ENCODE measurements at regions not wholly inside any gene's neighbourhood (a gene's known extent, or its start where the extent isn't known, plus 50 kb on each side); places are given as distances from the start of the nearest gene placed in this dataset.

DNA sequence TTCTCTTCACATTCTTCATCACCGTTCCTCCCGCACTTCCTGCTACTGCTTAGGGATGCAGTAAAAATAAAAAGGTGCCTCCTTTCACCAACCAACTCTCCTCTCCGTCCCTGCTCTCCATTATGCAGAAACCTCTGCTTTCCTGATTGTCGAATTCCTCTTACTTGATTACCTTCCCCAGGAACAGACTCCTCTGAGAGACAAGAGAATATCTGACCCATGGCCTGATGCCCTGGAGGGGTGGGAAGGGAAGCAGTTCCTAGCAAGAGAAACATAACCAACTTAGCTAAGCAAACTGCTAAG is 80.9 kb downstream of the TRIM29 start:
- H3K4me1 ChIP-seq (ENCODE audit: insufficient read depth, low read length) = no peaks in the 10 kb centered on the region
- no peaks in the 10 kb centered on the region for H3K79me2 ChIP-seq (ENCODE audit: insufficient read depth, low read length)
- H3K9ac ChIP-seq (ENCODE audit: insufficient read depth, low read depth, low read length) = no peak overlapping the region
- intact Hi-C loops (cut with micrococcal nuclease; ENCODE audit: unreplicated experiment) = no loop called here
- no peaks in the 10 kb centered on the region for H3K9me3 ChIP-seq (ENCODE audit: low read length)
- no peak for TF ChIP-seq HNF4G (IDR thresholded peaks at IDR 0.05; ENCODE audit: borderline replicate concordance, low read depth, low read length)
- no peak for TF ChIP-seq HNF4G (CRISPR knock-in tag; IDR thresholded peaks at IDR 0.05; ENCODE audit: borderline replicate concordance, low read depth)
- TF ChIP-seq, protein P1, sequence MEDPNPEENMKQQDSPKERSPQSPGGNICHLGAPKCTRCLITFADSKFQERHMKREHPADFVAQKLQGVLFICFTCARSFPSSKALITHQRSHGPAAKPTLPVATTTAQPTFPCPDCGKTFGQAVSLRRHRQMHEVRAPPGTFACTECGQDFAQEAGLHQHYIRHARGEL (CRISPR knock-in tag; IDR thresholded peaks at IDR 0.05) = no peak
- no peak for TF ChIP-seq NFE2L2 (IDR thresholded peaks at IDR 0.05; ENCODE audit: low read length)
- TF ChIP-seq ZSCAN21 (CRISPR knock-in tag; IDR thresholded peaks at IDR 0.05; ENCODE audit: borderline replicate concordance) = no peak
- no peak for TF ChIP-seq MAF1 (CRISPR knock-in tag; IDR thresholded peaks at IDR 0.05; ENCODE audit: borderline replicate concordance)
- TF ChIP-seq RAD51 (IDR thresholded peaks at IDR 0.05; ENCODE audit: borderline replicate concordance) = no peak
- TF ChIP-seq NFRKB (IDR thresholded peaks at IDR 0.05) = no peak
- TF ChIP-seq AHR (CRISPR knock-in tag; IDR thresholded peaks at IDR 0.05) = no peak
- TF ChIP-seq ZMYM3 (CRISPR knock-in tag; IDR thresholded peaks at IDR 0.05) = no peak
- TF ChIP-seq ZNF253 (CRISPR knock-in tag; IDR thresholded peaks at IDR 0.05; ENCODE audit: borderline replicate concordance) = no peak
- TF ChIP-seq, protein P2, sequence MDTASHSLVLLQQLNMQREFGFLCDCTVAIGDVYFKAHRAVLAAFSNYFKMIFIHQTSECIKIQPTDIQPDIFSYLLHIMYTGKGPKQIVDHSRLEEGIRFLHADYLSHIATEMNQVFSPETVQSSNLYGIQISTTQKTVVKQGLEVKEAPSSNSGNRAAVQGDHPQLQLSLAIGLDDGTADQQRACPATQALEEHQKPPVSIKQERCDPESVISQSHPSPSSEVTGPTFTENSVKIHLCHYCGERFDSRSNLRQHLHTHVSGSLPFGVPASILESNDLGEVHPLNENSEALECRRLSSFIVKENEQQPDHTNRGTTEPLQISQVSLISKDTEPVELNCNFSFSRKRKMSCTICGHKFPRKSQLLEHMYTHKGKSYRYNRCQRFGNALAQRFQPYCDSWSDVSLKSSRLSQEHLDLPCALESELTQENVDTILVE (CRISPR knock-in tag; IDR thresholded peaks at IDR 0.05) = no peak
- no peak for TF ChIP-seq JARID2 (CRISPR knock-in tag; IDR thresholded peaks at IDR 0.05; ENCODE audit: insufficient replicate concordance)
- TF ChIP-seq ARHGAP35 (CRISPR knock-in tag; IDR thresholded peaks at IDR 0.05; ENCODE audit: borderline replicate concordance) = no peak
- no peak for TF ChIP-seq MXD4 (CRISPR knock-in tag; IDR thresholded peaks at IDR 0.05)
- no peak overlapping the region for H2AFZ ChIP-seq (ENCODE audit: low read length)
- DNase-seq (ENCODE audit: low spot score) (no peak), ATAC-seq (no peak), FAIRE-seq (no peak)
- no peaks in the 10 kb centered on the region for H3K36me3 ChIP-seq (replicated peaks in 1 of 2; ENCODE audit: control insufficient read depth in 1 of 2, insufficient read depth in 2 of 2, low read length in 2 of 2)
- CTCF ChIA-PET (ENCODE audit: low intra/inter-chr PET ratio, low total read pairs) = no interaction called here
- H3K4me2 ChIP-seq (ENCODE audit: low read depth, low read length) = no peak overlapping the region
- no peak overlapping the region for H3K27ac ChIP-seq (ENCODE audit: extremely low read length, insufficient read depth, low read length)
- in situ Hi-C loops (cut with HindIII; ENCODE audit: extremely low pct_ligation_motif_present, low pct_unique_long_range_greater_than_20kb) = no loop called here
- H3K27me3 ChIP-seq (ENCODE audit: control insufficient read depth in 1 of 2, insufficient read depth in 2 of 2, low read length in 2 of 2) = peaks cover 9 to 42% of the 10 kb centered on the region in 2 experiments; a peak in 3 of 5 replicates
- 29% methylated on average over 4 of the region's 4 CpGs for WGBS (ENCODE audit: low lambda C conversion rate)
- POLR2A ChIA-PET = no interaction called here
- no TSS peak for BruUV-seq (replicated peaks)
- H3K4me3 ChIP-seq (replicated peaks in 1 of 3; ENCODE audit: insufficient read depth in 1 of 3, low read depth in 2 of 3, low read length in 3 of 3) = no peak overlapping the region
- no peaks in the 10 kb centered on the region for H4K20me1 ChIP-seq (ENCODE audit: insufficient read depth, low read length)

Measured in HepG2 (cell line).